Epithelial cell of proximal tubule (primary cell): ENCODE measurements at regions not wholly inside any gene's neighbourhood (a gene's known extent, or its start where the extent isn't known, plus 50 kb on each side); places are given as distances from the start of the nearest gene placed in this dataset.

Experiments
- DNase-seq: peaks from one replicate; pipeline ENCODE4 v3.0.0-alpha.2; 2011; ENCODE audit warnings: low read depth
- H3K4me3 ChIP-seq: 2 replicates; pipeline ENCODE4 v1.5.1; 2011; ENCODE audit warnings: low read depth, mild to moderate bottlenecking, low read length
- CTCF ChIP-seq: conservative IDR thresholded peaks from 2 replicates; pipeline ENCODE4 v1.5.1; 2012; ENCODE audit warnings: low read depth, mild to moderate bottlenecking, low read length

GRCh38 chr14:85445151-85445795 lies 84.7 kb upstream of the FLRT2 start:
- DNase-seq: no peak
- TF ChIP-seq CTCF: no peak
- H3K4me3 ChIP-seq: no peak overlapping the region

- TF ChIP-seq CTCF: no peak
- no peak for DNase-seq
Observed at GRCh38 chr14:85447883-85448282, 82.1 kb upstream of the FLRT2 start.

GRCh38 chr14:85451421-85451820 lies 78.5 kb upstream of the FLRT2 start:
- TF ChIP-seq CTCF: no peak
- DNase-seq: no peak
- no peak overlapping the region for H3K4me3 ChIP-seq

More at GRCh38 chr14:85447883-85448282, 82.1 kb upstream of the FLRT2 start:
- no peak overlapping the region for H3K4me3 ChIP-seq

- H3K4me3 ChIP-seq: no peak overlapping the region
- no peak for DNase-seq
- TF ChIP-seq CTCF: no peak
Observed at GRCh38 chr14:85453401-85454225, 76.3 kb upstream of the FLRT2 start.

- TF ChIP-seq CTCF: no peak
- H3K4me3 ChIP-seq: no peak overlapping the region
- no peak for DNase-seq
Observed at GRCh38 chr14:85454226-85454813, 75.6 kb upstream of the FLRT2 start.

GRCh38 chr14:85459361-85460000 lies 70.5 kb upstream of the FLRT2 start:
- TF ChIP-seq CTCF: no peak
- DNase-seq: no peak

More at GRCh38 chr14:85459361-85460000, 70.5 kb upstream of the FLRT2 start:
- H3K4me3 ChIP-seq: no peak overlapping the region
